Gastrocnemius medialis (tissue), 4 donors: ENCODE measurements at regions not wholly inside any gene's neighbourhood (a gene's known extent, or its start where the extent isn't known, plus 50 kb on each side); places are given as distances from the start of the nearest gene placed in this dataset.

Experiments
- ATAC-seq, 2 donors: fragments of 150-250 bp; one replicate each; pipeline ENCODE4 v1.9.1; 2016
- DNase-seq, 2 donors: peaks; one replicate each; pipeline ENCODE4 v3.0.0-alpha.2; 2019
- H3K27ac ChIP-seq, 4 donors: fragments of 200-600 bp; sonication (generic); 1 replicate in 1 of 4; 2 replicates in 3 of 4; pipeline ENCODE4 v1.5.1; 2016 to 2018; ENCODE audit warnings: mild to moderate bottlenecking in 2 of 4, moderate library complexity in 1 of 4
- H3K27me3 ChIP-seq, 3 donors: fragments of 200-600 bp; sonication (generic) in 2 of 3; 1 replicate in 1 of 3; 2 replicates in 2 of 3; pipeline versions ENCODE4 v1.5.1 to v1.6.0; 2016 to 2019; ENCODE audit warnings: mild to moderate bottlenecking in 1 of 3, moderate library complexity in 1 of 3
- H3K36me3 ChIP-seq, 2 donors: fragments of 200-600 bp; sonication (generic) in 1 of 2; one replicate each; pipeline ENCODE4 v1.5.1; 2017 to 2018
- H3K4me1 ChIP-seq, 2 donors: fragments of 200-600 bp; sonication (generic) in 1 of 2; one replicate each; pipeline ENCODE4 v1.5.1; 2016 to 2017; ENCODE audit warnings: mild to moderate bottlenecking in 2 of 2
- H3K4me3 ChIP-seq, 4 donors: fragments of 200-600 bp; sonication (generic) in 3 of 4; 1 replicate in 1 of 4; 2 replicates in 3 of 4; pipeline ENCODE4 v1.5.1; 2016 to 2019; ENCODE audit warnings: mild to moderate bottlenecking in 2 of 4
- H3K9me3 ChIP-seq, 3 donors: fragments of 200-600 bp; sonication (generic) in 2 of 3; 1 replicate in 1 of 3; 2 replicates in 2 of 3; pipeline ENCODE4 v1.5.1; 2016 to 2019
- POLR2A ChIP-seq, 2 donors: fragments of 450-650 bp; IDR thresholded peaks; one replicate each; pipeline ENCODE4 v1.6.1; 2017; ENCODE audit warnings: antibody characterized with exemption in 2 of 2, mild to moderate bottlenecking in 2 of 2, moderate library complexity in 2 of 2
- in situ Hi-C, 4 donors: fragments of 200-750 bp; cut with MboI; loops; one replicate each; pipeline versions ENCODE4 v1.15.0 to v1.8.0; 2017; ENCODE audit warnings: low sequenced_read_pairs in 4 of 4
- intact Hi-C: fragments of 100-400 bp; cut with DNase I; formaldehyde crosslinking; loops from one replicate; pipeline ENCODE4 v1.15.1; 2023; ENCODE audit warnings: low total_unique reads
- TF ChIP-seq, protein P1 (sequence below), 5 experiments: fragments of 450-650 bp in 3 of 5; fragments of 200-600 bp in 2 of 5; sonication (generic) in 2 of 5; IDR thresholded peaks in 4 of 5; conservative IDR thresholded peaks in 1 of 5; 1 replicate in 4 of 5; 2 replicates in 1 of 5; pipeline ENCODE4 v1.5.1; 2016 to 2019; ENCODE audit warnings: antibody characterized with exemption in 5 of 5, mild to moderate bottlenecking in 3 of 5, moderate library complexity in 3 of 5

DNA sequence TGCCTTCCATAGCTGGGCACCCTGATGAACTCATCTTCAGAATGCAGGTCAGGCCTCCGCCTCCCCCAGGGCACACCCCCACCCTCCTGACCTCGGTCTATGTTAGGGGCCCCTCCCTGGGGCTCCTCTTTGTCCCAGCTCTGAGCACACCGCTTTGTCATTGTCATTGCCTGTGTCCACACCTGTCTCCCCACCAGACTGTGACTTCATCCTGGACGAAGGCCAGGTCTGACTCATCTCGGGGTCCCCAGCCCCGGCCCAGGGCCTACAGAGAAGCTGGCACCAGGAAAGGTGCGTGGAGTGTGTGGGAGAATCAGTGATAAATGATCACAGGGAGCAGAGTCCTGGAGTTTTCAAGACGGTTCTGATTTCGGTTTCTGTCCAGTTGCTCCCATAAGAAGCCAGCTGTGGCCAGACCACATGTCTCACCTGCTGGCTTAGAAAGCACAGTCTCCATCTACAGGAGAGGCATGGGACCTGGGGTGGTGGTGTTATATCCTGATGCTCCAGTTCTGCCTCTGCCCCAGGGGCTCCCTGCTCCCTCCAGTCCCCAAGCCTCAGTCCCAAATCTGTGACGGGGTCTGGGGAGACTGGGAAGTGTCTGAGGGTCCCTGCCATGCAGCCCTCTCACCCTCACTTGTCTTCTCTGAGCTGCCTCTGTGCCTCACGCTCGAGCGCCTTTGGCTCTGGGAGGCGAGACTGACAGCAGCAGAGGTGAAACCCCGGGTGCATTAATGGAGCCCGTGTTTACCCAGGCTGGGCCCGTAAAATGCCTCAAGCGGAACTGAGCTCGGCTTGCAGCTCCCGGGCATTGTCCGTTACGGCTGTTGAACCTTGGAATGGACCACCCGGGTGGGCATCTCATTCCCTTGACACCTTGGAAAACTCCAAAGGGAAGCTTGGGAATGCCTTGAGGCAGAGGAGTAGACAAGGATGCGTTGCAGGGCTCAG, 85.5 kb upstream of the WNT11 start:
- Histone ChIP-seq H3K4me3 (no peak overlapping the region), H3K4me1 (no peaks in the 10 kb centered on the region), H3K9me3 (no peaks in the 10 kb centered on the region), H3K27me3 (no peaks in the 10 kb centered on the region), H3K27ac (no peak overlapping the region), H3K36me3 (no peaks in the 10 kb centered on the region)
- no peak for TF ChIP-seq POLR2A (IDR thresholded peaks at IDR 0.05)
- TF ChIP-seq, protein P1, sequence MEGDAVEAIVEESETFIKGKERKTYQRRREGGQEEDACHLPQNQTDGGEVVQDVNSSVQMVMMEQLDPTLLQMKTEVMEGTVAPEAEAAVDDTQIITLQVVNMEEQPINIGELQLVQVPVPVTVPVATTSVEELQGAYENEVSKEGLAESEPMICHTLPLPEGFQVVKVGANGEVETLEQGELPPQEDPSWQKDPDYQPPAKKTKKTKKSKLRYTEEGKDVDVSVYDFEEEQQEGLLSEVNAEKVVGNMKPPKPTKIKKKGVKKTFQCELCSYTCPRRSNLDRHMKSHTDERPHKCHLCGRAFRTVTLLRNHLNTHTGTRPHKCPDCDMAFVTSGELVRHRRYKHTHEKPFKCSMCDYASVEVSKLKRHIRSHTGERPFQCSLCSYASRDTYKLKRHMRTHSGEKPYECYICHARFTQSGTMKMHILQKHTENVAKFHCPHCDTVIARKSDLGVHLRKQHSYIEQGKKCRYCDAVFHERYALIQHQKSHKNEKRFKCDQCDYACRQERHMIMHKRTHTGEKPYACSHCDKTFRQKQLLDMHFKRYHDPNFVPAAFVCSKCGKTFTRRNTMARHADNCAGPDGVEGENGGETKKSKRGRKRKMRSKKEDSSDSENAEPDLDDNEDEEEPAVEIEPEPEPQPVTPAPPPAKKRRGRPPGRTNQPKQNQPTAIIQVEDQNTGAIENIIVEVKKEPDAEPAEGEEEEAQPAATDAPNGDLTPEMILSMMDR (IDR thresholded peaks at IDR 0.05 in 4 of 5, conservative IDR thresholded peaks at IDR 0.05 in 1 of 5): no peak
- ATAC-seq (no peak), DNase-seq (no peak)
- intact Hi-C loops (no loop called here), in situ Hi-C loops (no loop called here)

DNA sequence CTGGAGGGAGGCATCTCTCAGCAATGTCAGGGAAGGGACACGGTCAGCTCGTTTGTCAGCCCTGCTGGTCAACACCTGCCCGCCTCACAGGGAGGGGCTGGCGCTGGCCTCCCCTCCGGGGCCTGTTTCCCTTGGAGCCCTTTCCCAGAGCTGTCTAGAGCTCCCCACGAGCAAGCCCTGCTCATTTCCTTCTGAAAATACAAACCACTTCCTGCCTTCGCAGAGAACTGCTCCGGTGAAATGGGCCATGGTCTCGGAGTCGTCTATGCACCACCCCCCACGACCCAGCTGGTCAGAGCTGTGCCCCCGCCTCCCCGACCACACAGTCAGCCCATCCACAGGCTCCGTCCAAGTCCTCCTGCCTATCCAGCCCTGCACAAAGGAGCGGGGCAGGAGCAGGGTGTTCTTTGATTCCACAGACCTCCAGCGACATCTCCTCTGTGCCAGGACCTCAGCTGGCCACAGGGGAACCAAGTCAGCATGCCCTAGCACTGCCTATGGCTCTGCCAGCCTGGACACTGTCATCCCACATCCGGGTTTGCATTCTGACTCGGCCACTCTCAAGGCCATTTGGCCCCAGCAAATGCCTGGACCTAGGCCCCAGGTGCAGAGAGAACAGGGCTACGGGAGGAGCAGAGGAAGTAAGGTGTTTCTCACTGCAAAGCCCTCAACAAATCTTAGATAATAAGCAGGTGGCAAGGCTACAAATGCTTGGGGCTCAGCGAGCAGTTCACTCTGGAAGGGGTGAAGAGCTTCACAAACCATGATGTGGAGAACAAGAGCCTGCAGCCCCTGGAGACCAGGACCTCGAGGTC, 82.1 kb upstream of the WNT11 start:
- Histone ChIP-seq H3K27ac (no peak overlapping the region), H3K4me1 (no peaks in the 10 kb centered on the region), H3K36me3 (no peaks in the 10 kb centered on the region), H3K4me3 (no peak overlapping the region), H3K9me3 (no peaks in the 10 kb centered on the region), H3K27me3 (no peaks in the 10 kb centered on the region)
- in situ Hi-C loops (no loop called here), intact Hi-C loops (no loop called here)
- ATAC-seq (no peak), DNase-seq (no peak)
- TF ChIP-seq POLR2A (IDR thresholded peaks at IDR 0.05): no peak
- TF ChIP-seq, protein P1 (IDR thresholded peaks at IDR 0.05 in 4 of 5, conservative IDR thresholded peaks at IDR 0.05 in 1 of 5): no peak

DNA sequence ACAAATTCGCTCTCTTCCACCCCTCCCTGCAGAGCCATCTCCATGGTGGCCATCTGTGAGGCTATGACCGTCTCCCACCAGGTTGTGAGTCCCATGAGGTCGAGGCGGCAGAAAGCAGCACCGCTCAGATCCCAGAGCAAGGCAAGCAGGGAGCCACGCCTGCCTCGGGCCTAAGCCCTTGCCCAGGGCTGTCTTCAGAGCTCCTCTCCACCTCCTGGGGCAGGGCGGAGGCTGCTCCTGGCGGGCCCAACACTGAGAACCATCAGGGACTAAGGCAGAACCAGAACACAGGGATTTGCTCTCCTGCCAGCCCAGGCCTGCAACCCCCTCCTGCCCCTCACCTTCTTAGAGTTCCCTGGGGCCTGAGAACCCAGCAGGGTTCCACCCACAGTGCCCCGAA, 80.9 kb upstream of the WNT11 start:
- ATAC-seq (no peak), DNase-seq (no peak)
- in situ Hi-C loops: no loop called here
- Histone ChIP-seq H3K4me3 (no peak overlapping the region), H3K36me3 (no peaks in the 10 kb centered on the region), H3K27ac (no peak overlapping the region), H3K9me3 (no peaks in the 10 kb centered on the region), H3K27me3 (no peaks in the 10 kb centered on the region), H3K4me1 (no peaks in the 10 kb centered on the region)
- intact Hi-C loops: no loop called here
- TF ChIP-seq POLR2A (IDR thresholded peaks at IDR 0.05): no peak
- TF ChIP-seq, protein P1 (IDR thresholded peaks at IDR 0.05 in 4 of 5, conservative IDR thresholded peaks at IDR 0.05 in 1 of 5): no peak

DNA sequence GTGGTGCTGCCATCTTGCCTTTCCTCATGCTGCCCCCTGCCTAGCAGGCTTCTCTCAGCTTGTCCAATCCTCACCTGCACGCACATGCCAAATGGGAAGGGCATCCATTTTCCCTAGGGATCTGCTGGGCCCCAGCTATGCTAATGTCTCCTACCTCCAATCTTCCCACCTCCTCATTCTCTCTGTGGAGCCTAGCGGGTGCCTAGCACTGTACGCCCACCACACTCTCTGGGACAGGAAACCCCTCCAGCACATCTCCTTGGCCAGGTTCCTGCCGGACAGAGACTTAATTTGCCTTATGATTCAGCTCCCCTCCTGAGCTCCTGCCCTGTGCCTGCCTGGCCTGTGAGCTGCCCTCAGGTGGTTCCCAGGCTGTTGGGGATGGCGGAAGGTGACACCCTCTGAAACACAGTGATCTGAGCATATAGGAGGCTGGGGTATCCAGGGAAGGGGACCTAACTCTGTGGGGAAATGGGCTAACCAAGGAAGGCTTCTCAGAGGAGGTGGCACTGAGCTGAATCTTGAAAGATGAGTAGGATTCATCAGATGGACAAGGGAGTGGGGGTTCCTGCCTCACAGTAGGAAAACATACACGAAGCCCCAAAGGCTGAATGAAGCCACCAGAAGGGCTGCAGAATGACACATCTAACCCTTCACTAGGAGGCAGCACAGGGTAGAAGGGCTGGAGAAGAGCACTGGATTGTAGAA, 79.2 kb upstream of the WNT11 start:
- DNase-seq (no peak), ATAC-seq (no peak)
- TF ChIP-seq, protein P1 (IDR thresholded peaks at IDR 0.05 in 4 of 5, conservative IDR thresholded peaks at IDR 0.05 in 1 of 5): no peak
- no peak for TF ChIP-seq POLR2A (IDR thresholded peaks at IDR 0.05)
- no peak overlapping the region for H3K27ac ChIP-seq
- no peaks in the 10 kb centered on the region for H3K9me3 ChIP-seq
- H3K4me1 ChIP-seq: no peaks in the 10 kb centered on the region
- no peaks in the 10 kb centered on the region for H3K27me3 ChIP-seq
- in situ Hi-C loops (no loop called here), intact Hi-C loops (no loop called here)
- no peaks in the 10 kb centered on the region for H3K36me3 ChIP-seq
- no peak overlapping the region for H3K4me3 ChIP-seq
